Stimulated activated CD4-positive, alpha-beta T cell treated with anti-CD3 and anti-CD28 coated beads, Interleukin-2, amount 100 ng/mL, for 48 hours (primary cell): ENCODE measurements at regions not wholly inside any gene's neighbourhood (a gene's known extent, or its start where the extent isn't known, plus 50 kb on each side); places are given as distances from the start of the nearest gene placed in this dataset.
"Not testable (repeated sequence)": the region's sequence is repeated elsewhere in the genome, so short reads cannot be mapped to it uniquely, and the experiment has no call there.

Experiments
- DNase-seq, 2 donors: peaks; one replicate each; pipeline ENCODE4 v3.0.0-alpha.2; 2020

- DNase-seq, result no peak
These were observed 150.6 kb upstream of the AFDN start for GRCh38 chr6:167676000-167676665.

GRCh38 chr6:167676666-167677421 lies 149.9 kb upstream of the AFDN start:
- no peak for DNase-seq

GRCh38 chr6:167677422-167677789 lies 149.3 kb upstream of the AFDN start:
- DNase-seq, result no peak

- DNase-seq, result no peak
These were observed 148.3 kb upstream of the AFDN start for GRCh38 chr6:167678102-167679101.

- no peak for DNase-seq
These were observed 147.5 kb upstream of the AFDN start for GRCh38 chr6:167679122-167679736.

GRCh38 chr6:167679790-167680604 lies 146.7 kb upstream of the AFDN start:
- no peak for DNase-seq

- DNase-seq, result no peak
These were observed 146.0 kb upstream of the AFDN start for GRCh38 chr6:167680605-167681149.

- DNase-seq, result no peak
These were observed 144.6 kb upstream of the AFDN start for GRCh38 chr6:167682125-167682524.

- no peak for DNase-seq
These were observed 144.1 kb upstream of the AFDN start for GRCh38 chr6:167682546-167683027.

- no peak for DNase-seq
These were observed 143.5 kb upstream of the AFDN start for GRCh38 chr6:167683028-167683862.

GRCh38 chr6:167684276-167685104 lies 142.2 kb upstream of the AFDN start:
- DNase-seq, result no peak

GRCh38 chr6:167685654-167686053 lies 141.1 kb upstream of the AFDN start:
- no peak for DNase-seq

GRCh38 chr6:167686204-167686893 lies 140.4 kb upstream of the AFDN start:
- no peak for DNase-seq

GRCh38 chr6:167687116-167687725 lies 139.5 kb upstream of the AFDN start:
- no peak for DNase-seq

GRCh38 chr6:167688123-167688522 lies 138.6 kb upstream of the AFDN start:
- no peak for DNase-seq

GRCh38 chr6:167689278-167689677 lies 137.4 kb upstream of the AFDN start:
- DNase-seq, result no peak

GRCh38 chr6:167689751-167690150 lies 137.0 kb upstream of the AFDN start:
- no peak for DNase-seq

GRCh38 chr6:167690167-167690922 lies 136.4 kb upstream of the AFDN start:
- not testable (repeated sequence) for DNase-seq
